HepG2 (cell line): ENCODE measurements at regions not wholly inside any gene's neighbourhood (a gene's known extent, or its start where the extent isn't known, plus 50 kb on each side); places are given as distances from the start of the nearest gene placed in this dataset.

Experiments
- CEBPB ChIP-seq: IDR thresholded peaks from 2 replicates; pipeline ENCODE4 v1.6.1; 2011; ENCODE audit warnings: low read depth, low read length, improper control_type of control experiment, borderline replicate concordance
- ESRRA ChIP-seq: sonication (generic); formaldehyde crosslinking; IDR thresholded peaks from 2 replicates; pipeline ENCODE4 v1.5.1; 2020; ENCODE audit warnings: mild to moderate bottlenecking, low read depth, missing genetic modification reagents
- NFYB ChIP-seq: sonication (generic); formaldehyde crosslinking; IDR thresholded peaks from 2 replicates; pipeline ENCODE4 v1.4.0; 2020; ENCODE audit warnings: missing genetic modification reagents

GRCh38 chr4:96093563-96093962 lies 253.7 kb downstream of the PDHA2 start:
- TF ChIP-seq CEBPB (no peak), ESRRA (CRISPR knock-in tag) (no peak), NFYB (CRISPR knock-in tag) (no peak)
